SHP77 treated with DMSO at 0.1 percent for 48 hours (cell line): ENCODE measurements at regions not wholly inside any gene's neighbourhood (a gene's known extent, or its start where the extent isn't known, plus 50 kb on each side); places are given as distances from the start of the nearest gene placed in this dataset.

ENCODE experiments used
- DNase-seq: peaks from one replicate; lab custom pipeline; 2025; lab: John Stamatoyannopoulos, UW

- DNase-seq, result no peak
Measured at GRCh38 chr18:25873833-25874232, 216.6 kb downstream of the SS18 start.

GRCh38 chr18:25866331-25866730 lies 224.1 kb downstream of the SS18 start:
- no peak for DNase-seq

GRCh38 chr18:25862881-25863600 lies 227.4 kb downstream of the SS18 start:
- no peak for DNase-seq

GRCh38 chr18:25853691-25854433 lies 236.6 kb downstream of the SS18 start:
- DNase-seq, result no peak

- DNase-seq, result no peak
Measured at GRCh38 chr18:25843791-25844190, 246.6 kb downstream of the SS18 start.

- no peak for DNase-seq
Measured at GRCh38 chr18:25842665-25843064, 247.7 kb downstream of the SS18 start.

- DNase-seq, result no peak
Measured at GRCh38 chr18:25834061-25834460, 256.4 kb downstream of the SS18 start.

- no peak for DNase-seq
Measured at GRCh38 chr18:25832001-25832604, 258.3 kb downstream of the SS18 start.

- no peak for DNase-seq
Measured at GRCh38 chr18:25831301-25831701, 259.1 kb downstream of the SS18 start.

- no peak for DNase-seq
Measured at GRCh38 chr18:25830787-25831186, 259.6 kb downstream of the SS18 start.

- DNase-seq, result no peak
Measured at GRCh38 chr18:25827961-25828561, 262.4 kb downstream of the SS18 start.

- DNase-seq, result no peak
Measured at GRCh38 chr18:25827228-25827627, 263.2 kb downstream of the SS18 start.

GRCh38 chr18:25826823-25827222 lies 263.6 kb downstream of the SS18 start:
- no peak for DNase-seq

GRCh38 chr18:25825979-25826776 lies 264.2 kb downstream of the SS18 start:
- DNase-seq, result no peak

- no peak for DNase-seq
Measured at GRCh38 chr18:25825056-25825455, 265.4 kb downstream of the SS18 start.

- no peak for DNase-seq
Measured at GRCh38 chr18:25819746-25820363, 270.6 kb downstream of the SS18 start.

GRCh38 chr18:25818505-25818904 lies 271.9 kb downstream of the SS18 start:
- no peak for DNase-seq

- DNase-seq, result no peak
Measured at GRCh38 chr18:25817546-25818237, 272.7 kb downstream of the SS18 start.

- no peak for DNase-seq
Measured at GRCh38 chr18:25815659-25816058, 274.8 kb downstream of the SS18 start.

GRCh38 chr18:25814841-25815458 lies 275.5 kb downstream of the SS18 start:
- DNase-seq, result no peak
